ENCODE measurements at regions not wholly inside any gene's neighbourhood (a gene's known extent, or its start where the extent isn't known, plus 50 kb on each side); places are given as distances from the start of the nearest gene placed in this dataset.
"Not testable (repeated sequence)": the region's sequence is repeated elsewhere in the genome, so short reads cannot be mapped to it uniquely, and the experiment has no call there.

DNA sequence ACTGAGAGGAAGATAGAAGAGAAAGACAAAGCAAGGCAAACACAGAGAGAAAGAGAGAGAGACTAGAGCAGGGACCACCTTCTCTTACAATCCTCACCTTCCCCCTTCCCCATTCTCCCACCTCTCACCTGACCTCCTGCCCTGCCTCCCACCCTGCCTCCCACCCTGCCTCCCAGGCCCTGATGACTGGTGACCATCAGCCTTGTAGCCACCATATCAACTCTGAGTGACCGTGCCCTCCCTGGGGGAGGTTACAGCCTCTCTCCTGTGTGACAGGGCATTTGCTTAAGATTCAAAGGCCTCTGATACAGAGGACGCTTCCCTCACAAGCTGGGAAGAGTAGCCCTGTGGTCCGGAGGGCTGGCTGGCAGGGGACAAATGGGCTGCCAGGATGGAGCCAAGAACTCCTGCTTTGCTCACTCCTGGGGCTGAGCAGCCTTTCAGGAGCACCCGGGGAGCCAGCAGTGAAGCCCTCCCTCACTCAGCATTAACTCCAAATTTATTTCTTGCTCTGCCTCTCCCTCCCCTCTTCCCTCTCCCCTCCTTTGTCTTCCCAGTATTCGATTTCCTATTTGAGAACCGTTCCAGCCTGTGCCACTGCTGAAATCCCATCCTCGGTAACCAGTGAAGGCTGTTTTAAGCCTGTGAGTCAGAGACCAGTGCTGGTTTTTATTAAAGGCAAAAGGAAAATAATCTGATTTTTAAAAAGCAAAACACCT lies 125.2 kb upstream of the SYT13 start:
- DNase-seq (ENCODE audit: low read depth) = peak; percentile 33
- TF ChIP-seq, protein P1, sequence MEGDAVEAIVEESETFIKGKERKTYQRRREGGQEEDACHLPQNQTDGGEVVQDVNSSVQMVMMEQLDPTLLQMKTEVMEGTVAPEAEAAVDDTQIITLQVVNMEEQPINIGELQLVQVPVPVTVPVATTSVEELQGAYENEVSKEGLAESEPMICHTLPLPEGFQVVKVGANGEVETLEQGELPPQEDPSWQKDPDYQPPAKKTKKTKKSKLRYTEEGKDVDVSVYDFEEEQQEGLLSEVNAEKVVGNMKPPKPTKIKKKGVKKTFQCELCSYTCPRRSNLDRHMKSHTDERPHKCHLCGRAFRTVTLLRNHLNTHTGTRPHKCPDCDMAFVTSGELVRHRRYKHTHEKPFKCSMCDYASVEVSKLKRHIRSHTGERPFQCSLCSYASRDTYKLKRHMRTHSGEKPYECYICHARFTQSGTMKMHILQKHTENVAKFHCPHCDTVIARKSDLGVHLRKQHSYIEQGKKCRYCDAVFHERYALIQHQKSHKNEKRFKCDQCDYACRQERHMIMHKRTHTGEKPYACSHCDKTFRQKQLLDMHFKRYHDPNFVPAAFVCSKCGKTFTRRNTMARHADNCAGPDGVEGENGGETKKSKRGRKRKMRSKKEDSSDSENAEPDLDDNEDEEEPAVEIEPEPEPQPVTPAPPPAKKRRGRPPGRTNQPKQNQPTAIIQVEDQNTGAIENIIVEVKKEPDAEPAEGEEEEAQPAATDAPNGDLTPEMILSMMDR (conservative IDR thresholded peaks at IDR 0.05; ENCODE audit: low read depth, low read length) = no peak

DNA sequence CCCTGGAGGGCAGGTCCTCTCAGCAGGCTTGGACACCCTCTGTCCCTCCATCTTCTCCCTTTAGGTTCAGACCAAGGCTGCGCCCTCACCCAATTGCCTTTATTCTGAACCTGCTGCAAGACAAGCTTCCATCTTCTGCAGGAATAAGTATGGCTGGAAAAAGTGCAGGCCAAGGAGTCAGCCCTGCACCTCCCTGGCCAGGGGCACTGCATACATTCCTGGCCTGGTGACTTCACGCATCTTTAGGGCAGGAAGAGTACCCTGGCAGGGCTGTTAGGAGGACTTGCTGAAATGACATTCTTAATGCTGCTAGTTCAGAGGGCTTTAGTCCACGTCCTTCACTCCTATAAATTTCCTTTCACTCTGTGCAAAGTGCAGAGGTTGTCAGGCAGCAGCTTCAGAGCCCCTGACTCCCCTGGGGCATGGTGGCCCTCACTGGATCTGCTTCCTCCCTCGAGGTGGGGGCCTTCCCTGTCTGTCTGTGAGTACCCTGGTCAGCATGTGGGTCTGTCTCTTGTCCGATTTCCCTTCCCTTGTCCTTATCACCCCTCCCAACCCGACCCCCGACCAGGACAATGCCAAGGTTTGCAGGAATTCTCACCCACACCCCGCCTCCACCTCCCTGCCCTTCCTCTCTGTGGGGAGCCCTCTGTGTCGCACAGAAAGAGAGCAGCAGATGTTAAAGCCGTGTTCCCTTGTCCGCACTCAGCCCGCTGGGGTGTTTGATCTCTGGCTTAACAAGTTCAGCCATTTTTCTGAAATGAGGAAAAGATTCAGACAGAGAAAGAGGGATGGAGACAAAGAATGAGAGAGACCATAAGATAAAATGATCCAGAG lies 124.5 kb upstream of the SYT13 start:
- H3K4me3 ChIP-seq (ENCODE audit: low read depth, low read length) = no peak overlapping the region
- no peak for DNase-seq (ENCODE audit: low read depth)
- TF ChIP-seq, protein P1 (conservative IDR thresholded peaks at IDR 0.05; ENCODE audit: low read depth, low read length) = no peak

More for the DNA sequence above, 125.2 kb upstream of the SYT13 start:
- no peak overlapping the region for H3K4me3 ChIP-seq (ENCODE audit: low read depth, low read length)

DNA sequence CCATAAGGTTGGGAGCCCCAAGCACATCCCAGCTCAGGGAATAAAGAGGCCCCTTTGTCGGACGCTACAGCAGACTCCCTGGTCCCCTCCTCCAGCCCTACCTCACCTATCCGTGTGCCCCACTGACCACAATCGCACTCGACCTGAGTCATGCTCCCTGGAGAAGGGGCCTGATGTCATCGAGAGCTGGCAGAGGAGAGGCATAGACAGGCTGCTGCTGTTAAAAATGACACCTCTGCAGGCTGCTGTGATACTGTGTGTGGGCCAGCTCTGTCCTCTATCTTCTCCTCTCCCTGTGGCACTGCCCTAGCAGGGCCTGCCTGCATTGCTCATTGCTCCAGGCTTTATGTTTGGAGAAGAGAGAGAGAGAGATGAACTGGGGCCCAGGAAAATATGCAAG lies 123.4 kb upstream of the SYT13 start:
- TF ChIP-seq, protein P1 (conservative IDR thresholded peaks at IDR 0.05; ENCODE audit: low read depth, low read length) = no peak
- H3K4me3 ChIP-seq (ENCODE audit: low read depth, low read length) = no peak overlapping the region
- DNase-seq (ENCODE audit: low read depth) = no peak

DNA sequence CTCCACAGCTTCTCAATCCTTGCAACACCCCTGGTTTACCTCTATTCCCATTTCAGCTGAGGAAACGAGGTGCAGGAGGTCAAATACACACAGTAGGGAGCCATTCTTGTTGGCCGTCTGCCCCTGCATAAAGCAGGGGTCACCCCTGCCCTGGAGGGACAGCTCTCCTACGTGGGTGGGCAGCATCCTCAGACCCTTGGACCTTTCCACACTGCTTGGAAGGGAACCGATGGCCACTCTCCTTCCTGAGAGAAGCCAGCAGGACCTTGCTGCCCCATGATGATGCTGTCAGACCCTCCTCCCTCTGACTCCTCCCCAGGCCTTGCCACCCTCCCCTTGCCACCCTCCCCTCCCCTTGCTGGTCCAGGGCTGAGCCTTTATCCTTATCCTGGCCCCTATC lies 121.1 kb upstream of the SYT13 start:
- no peak for DNase-seq (ENCODE audit: low read depth)
- TF ChIP-seq, protein P1 (conservative IDR thresholded peaks at IDR 0.05; ENCODE audit: low read depth, low read length) = no peak
- no peak overlapping the region for H3K4me3 ChIP-seq (ENCODE audit: low read depth, low read length)

DNA sequence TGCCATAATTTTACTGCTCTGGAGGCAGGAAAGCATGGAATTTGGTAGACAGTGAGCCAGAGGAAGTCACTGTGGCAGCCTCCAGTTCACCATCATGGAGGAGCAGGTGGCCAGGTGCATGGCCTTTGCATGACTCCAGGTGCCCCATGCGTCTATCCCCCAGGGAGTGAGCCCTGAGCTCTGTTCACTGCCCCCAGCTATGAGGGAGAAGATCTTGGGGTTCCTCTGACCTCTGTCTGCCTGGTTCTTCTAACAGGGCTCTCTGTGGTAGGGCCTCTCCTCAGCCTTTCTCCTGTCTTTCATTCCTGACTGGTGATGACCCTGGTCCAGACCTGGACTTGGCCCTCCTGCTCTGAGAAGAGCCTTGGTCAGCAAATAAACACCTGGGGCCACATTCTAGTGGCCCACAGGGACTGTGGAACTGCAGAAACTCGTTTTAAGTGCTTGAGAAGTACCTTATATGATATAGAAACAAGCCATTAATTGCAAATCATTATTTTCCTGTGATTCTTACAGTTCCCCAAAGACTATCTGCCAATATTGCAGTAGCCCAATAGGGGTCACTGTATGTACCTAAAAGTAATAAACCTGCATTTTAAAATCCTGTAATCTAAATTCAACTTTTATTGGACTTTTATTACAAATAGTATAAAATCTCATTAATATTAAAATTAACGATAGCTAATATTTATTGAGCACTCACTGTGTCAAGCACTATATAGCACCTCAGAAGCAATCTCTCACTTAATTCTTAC lies 120.0 kb upstream of the SYT13 start:
- no peak overlapping the region for H3K4me3 ChIP-seq (ENCODE audit: low read depth, low read length)
- TF ChIP-seq, protein P1 (conservative IDR thresholded peaks at IDR 0.05; ENCODE audit: low read depth, low read length) = peak; percentile 60
- DNase-seq (ENCODE audit: low read depth) = peak; percentile 61

DNA sequence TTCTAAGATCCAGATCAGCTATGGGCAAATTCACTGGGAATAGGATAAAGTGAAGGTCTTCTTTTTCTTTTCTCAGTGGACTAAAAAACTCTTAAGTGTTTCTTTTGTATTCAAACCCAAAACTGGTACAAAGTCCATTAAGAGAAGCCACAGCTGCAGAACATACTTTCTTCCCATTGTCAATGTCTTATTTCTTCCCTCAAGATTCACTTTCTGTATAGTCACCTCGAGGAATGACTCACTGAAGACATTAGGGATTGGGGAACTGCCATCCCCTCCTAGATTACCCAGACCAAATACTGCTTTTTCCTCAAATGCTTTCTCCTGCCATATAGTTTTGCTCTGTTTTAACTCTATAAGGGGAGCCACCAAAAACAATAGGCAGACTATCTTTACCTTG lies 117.4 kb upstream of the SYT13 start:
- not testable (repeated sequence) for DNase-seq (ENCODE audit: low read depth); H3K4me3 ChIP-seq (ENCODE audit: low read depth, low read length)

DNA sequence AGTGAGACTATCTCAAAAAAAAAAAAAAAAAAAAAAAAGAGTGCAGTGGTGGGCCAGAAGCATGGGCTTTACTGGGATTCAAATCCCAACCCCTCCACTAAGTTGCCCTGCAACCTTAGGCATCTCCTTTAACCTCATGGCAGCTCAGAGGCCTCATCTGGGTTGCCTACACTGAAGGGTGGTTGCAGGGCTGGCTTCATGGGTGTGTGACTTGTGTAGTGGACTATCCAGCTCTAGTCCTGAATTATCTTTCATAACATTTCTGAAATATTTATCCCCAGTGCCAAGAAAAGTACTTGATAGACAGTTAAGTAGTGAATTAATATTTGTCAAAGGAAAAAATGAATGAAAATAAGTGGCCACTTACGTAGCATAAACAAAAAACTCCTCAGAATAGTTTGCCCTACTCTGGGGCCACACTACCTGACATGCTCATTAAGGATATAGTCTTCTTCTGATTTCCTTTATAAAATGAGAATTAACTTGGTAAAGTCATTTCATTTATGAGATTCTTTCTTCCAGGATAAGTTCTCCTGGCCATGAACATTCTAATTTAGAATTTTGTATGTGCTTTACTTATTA lies 116.0 kb upstream of the SYT13 start:
- no peak overlapping the region for H3K4me3 ChIP-seq (ENCODE audit: low read depth, low read length)
- no peak for DNase-seq (ENCODE audit: low read depth)
- TF ChIP-seq, protein P1 (conservative IDR thresholded peaks at IDR 0.05; ENCODE audit: low read depth, low read length) = no peak
